GM18861 (cell line): ENCODE measurements at regions not wholly inside any gene's neighbourhood (a gene's known extent, or its start where the extent isn't known, plus 50 kb on each side); places are given as distances from the start of the nearest gene placed in this dataset.

Experiments used
- ATAC-seq: cut with Tn5 transposase; IDR thresholded peaks from one replicate; pipeline ENCODE4 v1.9.1; 2021; ENCODE audit not compliant: unreplicated experiment

DNA sequence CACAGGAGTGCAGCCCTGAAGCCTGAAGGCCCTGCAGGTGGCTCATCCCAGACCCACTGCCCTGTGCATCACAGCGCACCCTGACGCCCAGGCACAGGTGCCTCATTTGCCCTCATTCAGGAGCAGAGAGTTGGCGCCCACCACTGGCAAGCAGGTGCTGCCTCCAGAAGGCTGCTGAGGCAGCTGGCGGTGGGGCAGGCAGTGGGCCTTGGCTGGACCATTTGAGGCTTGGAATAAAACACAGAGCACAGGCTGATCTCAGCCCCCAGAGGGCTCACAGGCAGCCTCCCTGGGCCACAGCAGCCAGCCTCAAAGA, 1151.9 kb downstream of the BRD1 start:
- no peak for ATAC-seq

- no peak for ATAC-seq
These were observed 1152.4 kb downstream of the BRD1 start for GRCh38 chr22:48675141-48675829.

DNA sequence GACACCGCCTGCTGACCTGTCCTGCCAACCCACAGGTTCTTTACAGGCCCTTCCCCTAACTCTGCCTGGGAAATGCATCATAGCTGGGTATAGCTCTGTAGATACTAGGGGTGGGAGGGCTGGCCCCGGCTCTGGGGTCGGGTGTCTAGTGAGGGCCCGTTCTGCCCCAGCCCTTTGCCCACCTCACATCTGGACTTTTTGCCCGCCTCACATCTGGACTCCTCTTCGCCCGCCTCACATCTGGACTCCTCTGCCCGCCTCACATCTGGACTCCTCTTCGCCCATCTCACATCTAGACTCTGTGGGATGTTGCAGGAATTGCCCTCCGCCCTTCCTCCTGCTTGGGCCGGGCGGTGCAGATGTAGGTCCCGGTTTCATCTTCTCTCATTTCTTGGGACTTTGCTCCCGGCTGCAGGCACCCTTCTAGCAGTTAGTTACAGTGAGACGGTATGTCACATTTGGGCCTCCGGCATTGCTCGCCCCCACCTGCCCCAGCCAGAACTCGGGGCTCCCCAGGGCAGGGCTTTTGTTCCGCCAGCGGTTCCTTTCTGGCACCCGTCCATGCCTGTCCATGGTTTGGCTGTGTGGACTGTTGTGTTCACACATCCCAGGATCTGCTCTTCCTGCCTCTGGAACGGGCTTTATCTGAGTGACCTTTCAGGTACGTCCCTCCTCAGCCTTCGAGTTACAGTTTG, 1153.7 kb downstream of the BRD1 start:
- ATAC-seq = no peak

DNA sequence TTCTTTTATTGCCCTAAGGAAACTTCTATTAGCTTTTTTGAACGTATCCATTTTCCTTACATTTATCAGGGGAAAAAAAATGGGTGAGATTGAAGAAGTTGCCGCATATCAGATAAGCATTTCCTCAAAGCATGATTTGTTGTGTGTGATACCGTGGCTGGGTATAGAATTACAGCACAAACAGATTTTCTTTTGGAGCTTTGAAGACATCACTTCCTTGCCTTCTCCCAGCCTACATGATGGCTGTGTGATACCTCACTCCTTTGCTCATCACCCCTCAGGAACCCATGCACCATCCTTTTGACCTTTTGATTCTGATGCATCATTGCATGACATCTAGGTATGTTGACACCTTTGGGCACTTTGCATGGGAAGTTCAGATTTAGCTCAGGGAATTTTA, 1155.3 kb downstream of the BRD1 start:
- no peak for ATAC-seq

DNA sequence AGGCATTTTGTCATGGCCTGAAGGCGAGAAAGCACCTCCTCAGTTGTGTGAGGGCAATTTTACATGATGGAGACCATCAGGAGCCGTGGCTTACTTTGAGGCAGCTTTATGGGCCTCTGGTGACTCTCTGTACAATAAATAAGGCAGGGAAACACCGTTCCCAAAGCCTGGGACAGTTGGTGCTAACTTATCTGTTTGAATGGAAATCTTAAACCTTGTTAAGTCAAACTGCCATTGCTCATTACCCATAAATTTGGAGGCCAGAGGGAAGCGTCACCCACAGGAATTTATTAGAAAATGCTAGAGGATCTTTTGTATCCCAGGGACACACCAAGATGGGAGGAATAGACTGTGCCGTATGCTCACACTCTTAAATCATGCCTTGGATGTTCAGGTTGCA, 1156.9 kb downstream of the BRD1 start:
- no peak for ATAC-seq

GRCh38 chr22:48669986-48670716, 1157.5 kb downstream of the BRD1 start:
- no peak for ATAC-seq

DNA sequence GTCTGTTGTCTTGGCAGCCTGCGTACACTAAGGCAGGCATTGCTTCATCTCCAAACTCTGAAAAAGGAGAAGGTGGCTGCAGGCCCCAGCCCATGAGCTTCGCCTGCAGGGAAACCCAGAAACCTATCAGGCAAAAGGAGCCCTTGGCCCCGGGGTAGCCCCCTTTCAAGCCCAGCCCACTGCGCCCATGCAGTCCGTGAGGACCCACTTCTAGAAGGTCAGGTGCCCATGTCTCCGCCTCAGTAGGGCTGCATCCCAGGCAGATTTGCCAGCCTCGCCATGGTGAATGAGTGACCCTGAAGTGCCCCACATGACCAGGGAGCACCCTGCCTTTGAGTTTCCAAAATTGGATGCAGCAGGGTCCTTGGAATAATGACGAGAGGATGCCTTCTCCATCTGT, 1158.4 kb downstream of the BRD1 start:
- no peak for ATAC-seq

GRCh38 chr22:48667289-48667688, 1160.4 kb downstream of the BRD1 start:
- ATAC-seq = no peak

DNA sequence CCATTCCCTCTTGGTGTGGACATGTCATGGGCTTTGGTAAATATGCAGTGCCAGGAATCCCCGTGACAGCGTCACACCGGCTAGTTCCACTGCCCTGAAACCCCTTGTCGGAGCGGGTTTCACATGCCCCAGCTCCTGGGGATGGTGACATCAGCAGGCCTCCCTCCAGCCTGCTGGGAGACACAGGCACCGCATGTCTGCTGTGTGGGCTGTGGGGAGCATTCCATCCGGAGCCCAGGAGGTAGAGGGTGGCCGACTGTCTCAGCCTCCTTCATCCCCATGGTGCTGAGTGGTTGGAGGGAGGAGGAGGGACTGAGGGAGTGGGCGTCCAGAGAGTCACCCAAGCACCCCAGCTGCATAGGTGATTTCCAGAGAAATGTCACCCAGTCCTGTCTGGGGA, 1161.1 kb downstream of the BRD1 start:
- ATAC-seq = no peak

DNA sequence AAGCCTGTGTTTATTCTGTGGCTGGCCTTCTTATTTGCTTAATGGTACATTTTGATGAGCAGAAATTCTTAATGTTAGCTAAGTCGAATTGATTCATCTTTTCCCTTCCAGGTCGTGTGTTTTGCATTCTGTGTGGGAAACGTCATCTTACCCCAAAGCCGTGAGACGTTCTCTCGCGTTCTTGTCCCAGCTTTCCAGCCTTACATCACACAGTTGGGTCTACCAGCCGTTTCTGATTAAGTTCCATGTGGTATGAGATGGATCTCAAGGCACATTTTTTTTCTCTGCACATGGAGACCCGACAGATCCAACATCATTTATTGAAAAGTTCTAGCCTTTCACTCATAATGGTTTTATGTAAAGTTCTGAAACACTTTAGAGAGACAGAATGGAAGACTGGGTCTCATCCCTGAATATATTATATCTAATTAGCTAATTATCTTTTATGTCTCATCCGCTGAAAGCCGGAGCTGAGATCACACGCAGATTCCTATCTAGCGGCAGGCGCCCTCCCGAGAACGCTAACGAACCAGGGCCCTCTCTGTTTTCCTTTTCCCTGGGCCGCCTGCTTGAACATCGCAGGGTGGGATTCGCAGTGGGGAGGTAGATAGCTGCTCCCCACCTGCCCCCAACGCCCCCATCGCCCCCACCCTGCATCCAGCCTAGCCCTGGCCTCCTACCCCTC, 1162.2 kb downstream of the BRD1 start:
- ATAC-seq = no peak

- ATAC-seq = no peak
These were observed 1163.1 kb downstream of the BRD1 start for GRCh38 chr22:48664586-48664985.

- no peak for ATAC-seq
These were observed 1164.4 kb downstream of the BRD1 start for GRCh38 chr22:48663297-48663696.

DNA sequence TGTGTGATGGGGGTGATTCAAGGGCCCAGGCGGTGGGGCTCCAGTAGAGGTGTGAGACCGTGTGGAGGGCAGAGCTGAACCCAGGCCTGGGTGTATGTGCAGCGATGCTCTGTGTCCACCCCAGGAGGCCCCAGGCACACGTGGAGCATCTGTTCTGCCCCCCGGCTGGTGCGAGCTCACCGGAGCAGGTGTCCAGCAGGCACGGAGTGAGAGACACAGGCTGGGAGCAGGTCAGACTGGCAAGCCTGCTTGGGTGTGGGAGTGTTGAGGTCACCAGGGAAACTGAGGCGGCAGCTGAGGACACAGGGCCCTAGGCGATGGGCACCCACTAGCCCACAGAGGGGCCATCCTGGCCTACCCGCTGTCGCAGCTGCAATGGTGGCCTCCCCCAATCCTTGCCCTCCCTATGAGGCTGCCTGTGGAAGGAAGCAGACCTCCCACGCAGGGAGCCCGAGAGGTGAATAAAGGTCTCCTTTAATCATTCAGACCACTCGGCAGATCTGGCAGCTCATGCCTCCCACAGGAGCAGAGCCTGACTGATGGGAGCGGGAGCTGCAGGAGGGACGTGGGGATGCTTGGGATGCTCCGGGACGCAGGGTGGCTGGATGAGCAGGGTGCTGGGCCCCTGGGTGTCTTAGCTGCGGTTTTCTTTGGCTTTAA, 1165.1 kb downstream of the BRD1 start:
- ATAC-seq = no peak

DNA sequence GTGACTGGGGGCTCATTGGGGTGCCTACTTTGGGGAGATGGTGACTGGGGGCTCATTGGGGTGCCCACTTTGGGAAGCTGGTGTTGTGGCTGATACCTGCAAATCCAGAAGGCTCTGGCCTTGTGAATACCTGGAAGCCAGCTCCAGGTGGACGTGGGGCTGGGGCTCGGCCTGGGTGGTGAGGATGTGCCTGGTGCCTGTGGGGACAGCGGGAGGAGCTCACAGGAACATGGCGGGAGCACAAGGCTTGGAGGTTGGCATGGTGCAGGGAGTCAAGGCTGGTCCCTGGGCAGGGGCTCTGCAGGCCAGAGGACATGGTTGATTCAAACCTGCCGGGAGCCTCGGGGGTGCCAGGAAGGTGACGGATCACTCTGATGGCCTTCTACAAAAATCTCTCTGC, 1165.7 kb downstream of the BRD1 start:
- ATAC-seq = no peak

DNA sequence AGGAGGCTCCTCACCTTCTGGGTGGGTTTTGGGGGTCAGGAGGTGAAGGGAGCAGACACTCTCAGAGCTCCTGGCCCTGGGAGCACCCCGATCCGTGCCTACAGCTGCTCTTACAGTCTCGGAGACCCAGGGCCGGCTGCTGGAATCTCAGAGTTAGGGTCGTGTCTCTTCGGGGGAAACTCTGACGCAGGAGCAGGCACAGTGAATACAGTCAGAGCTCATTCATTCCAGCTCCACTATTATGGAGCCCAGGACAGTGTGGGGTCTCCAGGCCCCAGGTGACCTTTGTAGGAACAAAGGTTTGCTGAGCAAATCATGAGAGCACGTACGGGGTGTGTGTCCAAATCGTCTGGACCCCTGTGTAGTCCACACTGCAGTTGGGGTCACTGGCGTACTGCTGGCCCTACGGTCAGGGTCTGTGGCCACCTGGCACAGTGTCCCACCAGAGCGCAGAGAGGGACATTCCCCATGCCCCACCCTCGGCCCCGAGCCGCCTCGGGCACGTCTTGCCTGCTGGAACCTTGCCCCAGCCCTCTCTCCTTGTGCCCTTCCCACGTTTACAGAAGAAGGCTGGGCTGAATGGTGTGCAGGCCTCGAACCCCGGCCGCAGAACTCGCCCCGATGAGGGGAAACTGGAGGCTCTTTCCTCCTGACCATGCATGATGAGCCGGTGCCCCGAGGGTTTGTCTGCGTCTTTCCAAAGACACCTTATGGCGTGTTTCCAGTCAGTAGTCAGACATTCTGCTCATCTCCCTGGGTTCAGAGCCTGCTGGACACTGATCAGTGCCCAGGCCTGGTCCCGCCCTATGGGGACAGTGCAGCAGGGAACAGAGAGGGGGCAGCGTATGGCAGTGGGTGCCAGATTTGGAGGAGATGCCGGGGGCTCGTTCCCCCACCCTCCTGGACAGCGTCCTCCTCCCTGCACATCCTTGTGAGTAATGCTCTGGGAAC, 1166.6 kb downstream of the BRD1 start:
- no peak for ATAC-seq

GRCh38 chr22:48660104-48660789, 1167.4 kb downstream of the BRD1 start:
- ATAC-seq = no peak

- ATAC-seq = no peak
These were observed 1168.2 kb downstream of the BRD1 start for GRCh38 chr22:48659404-48659996.

DNA sequence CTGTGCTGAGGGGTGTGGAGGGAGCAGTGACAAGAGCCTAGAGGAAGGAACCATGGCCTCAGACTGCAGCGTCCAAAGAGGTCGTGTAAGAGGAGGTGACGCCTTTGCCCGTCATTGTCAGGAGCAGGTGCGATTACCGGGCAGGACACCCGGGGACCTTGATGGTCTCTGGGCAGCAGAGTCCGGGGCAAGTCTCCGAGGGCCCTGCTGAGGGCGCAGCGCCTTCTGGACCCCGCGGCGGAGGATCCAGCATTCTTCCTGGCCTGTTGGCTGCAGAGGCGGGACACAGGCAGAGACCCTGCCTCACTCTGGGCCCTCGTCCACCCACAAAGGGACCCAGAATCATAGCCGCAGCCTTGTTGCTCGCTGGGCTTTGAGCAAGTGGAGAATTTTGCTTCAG, 1168.8 kb downstream of the BRD1 start:
- ATAC-seq = no peak

- no peak for ATAC-seq
These were observed 1169.4 kb downstream of the BRD1 start for GRCh38 chr22:48658246-48658645.
